Hepatocyte (in vitro differentiated cells): ENCODE measurements at regions not wholly inside any gene's neighbourhood (a gene's known extent, or its start where the extent isn't known, plus 50 kb on each side); places are given as distances from the start of the nearest gene placed in this dataset.
A peak's percentile ranks its signal among the peaks of the same experiment; 100 is the strongest.

ENCODE experiments used
- DNase-seq: peaks from one replicate; pipeline ENCODE4 v3.0.0-alpha.2; 2016; ENCODE audit warnings: low spot score
- H2AFZ ChIP-seq: fragments of 200-600 bp; sonication (generic); 2 replicates; pipeline ENCODE4 v1.6.0; 2016; ENCODE audit warnings: antibody characterized with exemption, mild to moderate bottlenecking
- H3K27ac ChIP-seq: fragments of 200-600 bp; sonication (generic); 2 replicates; pipeline ENCODE4 v1.5.1; 2016; ENCODE audit warnings: mild to moderate bottlenecking
- H3K27me3 ChIP-seq: fragments of 200-600 bp; sonication (generic); 2 replicates; pipeline ENCODE4 v1.6.1; 2016
- H3K36me3 ChIP-seq: fragments of 200-600 bp; sonication (generic); replicated peaks from 2 replicates; pipeline ENCODE4 v1.5.1; 2016; ENCODE audit warnings: low read depth; ENCODE audit not compliant: insufficient read depth
- H3K4me1 ChIP-seq: fragments of 200-600 bp; sonication (generic); 2 replicates; pipeline ENCODE4 v1.5.1; 2016; ENCODE audit warnings: mild to moderate bottlenecking, moderate library complexity; ENCODE audit not compliant: insufficient read depth
- H3K4me2 ChIP-seq: fragments of 200-600 bp; sonication (generic); 2 replicates; pipeline ENCODE4 v1.6.0; 2016
- H3K4me3 ChIP-seq: fragments of 200-600 bp; sonication (generic); 2 replicates; pipeline ENCODE4 v1.5.1; 2016; ENCODE audit warnings: mild to moderate bottlenecking
- H3K79me2 ChIP-seq: fragments of 200-600 bp; sonication (generic); 2 replicates; pipeline ENCODE4 v1.6.0; 2017; ENCODE audit warnings: mild to moderate bottlenecking
- H3K9me2 ChIP-seq: fragments of 200-600 bp; sonication (generic); replicated peaks from 2 replicates; pipeline ENCODE4 v1.6.0; 2017; ENCODE audit warnings: mild to moderate bottlenecking; ENCODE audit not compliant: insufficient read depth
- H3K9me3 ChIP-seq: fragments of 200-600 bp; sonication (generic); 2 replicates; pipeline ENCODE4 v1.5.1; 2016; ENCODE audit warnings: low read depth, mild to moderate bottlenecking
- H4K20me1 ChIP-seq: fragments of 200-600 bp; sonication (generic); 2 replicates; pipeline ENCODE4 v1.6.0; 2016; ENCODE audit warnings: mild to moderate bottlenecking; ENCODE audit not compliant: insufficient read depth, poor library complexity, severe bottlenecking
- CTCF ChIP-seq: fragments of 200-600 bp; sonication (generic); IDR thresholded peaks from 2 replicates; pipeline ENCODE4 v1.5.1; 2016; ENCODE audit warnings: antibody characterized with exemption, mild to moderate bottlenecking; ENCODE audit not compliant: poor library complexity
- EZH2 ChIP-seq: fragments of 200-600 bp; sonication (generic); IDR thresholded peaks from 2 replicates; pipeline ENCODE4 v1.6.1; 2016; ENCODE audit warnings: antibody characterized with exemption, mild to moderate bottlenecking, borderline replicate concordance
- EZH2phosphoT487 ChIP-seq: fragments of 200-600 bp; sonication (generic); IDR thresholded peaks from one replicate; pipeline ENCODE4 v1.6.1; 2018; ENCODE audit warnings: antibody characterized with exemption, mild to moderate bottlenecking, low read depth, moderate library complexity; ENCODE audit not compliant: unreplicated experiment, severe bottlenecking
- WGBS: methylation state at CpG from one replicate; pipeline ENCODE4 v1.1.6; 2016; ENCODE audit warnings: low lambda C conversion rate; ENCODE audit errors: missing lambda C conversion rate; 5-methylcytosine and 5-hydroxymethylcytosine counted together

- Histone ChIP-seq H3K27ac (no peak overlapping the region), H3K4me3 (no peak overlapping the region), H3K4me1 (no peaks in the 10 kb centered on the region), H3K27me3 (no peaks in the 10 kb centered on the region), H3K4me2 (no peak overlapping the region), H3K79me2 (no peaks in the 10 kb centered on the region), H4K20me1 (no peaks in the 10 kb centered on the region), H3K36me3 (no peaks in the 10 kb centered on the region), H3K9me3 (no peaks in the 10 kb centered on the region), H2AFZ (no peak overlapping the region), H3K9me2 (no peaks in the 10 kb centered on the region)
- no peak for DNase-seq
- TF ChIP-seq EZH2phosphoT487 (no peak), CTCF (no peak), EZH2 (no peak)
- WGBS = 42% methylated on average over 4 of the region's 4 CpGs
Measured at GRCh38 chr18:39685303-39685902, 2119.8 kb upstream of the CELF4 start.

DNA sequence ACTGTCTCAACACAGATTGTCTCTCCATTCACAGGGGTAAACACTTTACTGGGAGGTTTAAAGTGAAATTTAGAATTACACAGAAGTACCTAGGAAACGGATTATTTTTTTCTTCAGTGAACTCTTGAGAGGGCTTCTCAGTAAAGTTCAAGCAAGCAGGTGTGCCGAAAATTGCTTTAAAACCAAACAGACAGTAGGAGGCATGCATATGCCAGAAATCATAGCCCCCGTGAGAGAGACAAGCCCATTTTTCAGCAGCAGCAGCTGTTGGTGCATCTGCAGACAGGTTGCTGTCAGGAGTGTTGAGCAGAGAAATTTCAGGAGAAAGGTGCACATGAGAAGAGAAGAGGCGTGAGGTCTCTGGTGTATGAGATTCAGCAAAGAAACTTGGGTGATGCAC is 2115.5 kb upstream of the CELF4 start:
- H3K4me1 ChIP-seq = no peaks in the 10 kb centered on the region
- H3K79me2 ChIP-seq = no peaks in the 10 kb centered on the region
- no peak overlapping the region for H3K27ac ChIP-seq
- no peaks in the 10 kb centered on the region for H3K9me3 ChIP-seq
- H2AFZ ChIP-seq = no peak overlapping the region
- H3K4me3 ChIP-seq = no peak overlapping the region
- no peaks in the 10 kb centered on the region for H3K9me2 ChIP-seq
- no peaks in the 10 kb centered on the region for H3K36me3 ChIP-seq
- no peaks in the 10 kb centered on the region for H4K20me1 ChIP-seq
- H3K4me2 ChIP-seq = no peak overlapping the region
- no peak for TF ChIP-seq EZH2phosphoT487
- TF ChIP-seq EZH2 = no peak
- 74% methylated on average over 4 of the region's 4 CpGs for WGBS
- no peaks in the 10 kb centered on the region for H3K27me3 ChIP-seq
- no peak for DNase-seq

DNA sequence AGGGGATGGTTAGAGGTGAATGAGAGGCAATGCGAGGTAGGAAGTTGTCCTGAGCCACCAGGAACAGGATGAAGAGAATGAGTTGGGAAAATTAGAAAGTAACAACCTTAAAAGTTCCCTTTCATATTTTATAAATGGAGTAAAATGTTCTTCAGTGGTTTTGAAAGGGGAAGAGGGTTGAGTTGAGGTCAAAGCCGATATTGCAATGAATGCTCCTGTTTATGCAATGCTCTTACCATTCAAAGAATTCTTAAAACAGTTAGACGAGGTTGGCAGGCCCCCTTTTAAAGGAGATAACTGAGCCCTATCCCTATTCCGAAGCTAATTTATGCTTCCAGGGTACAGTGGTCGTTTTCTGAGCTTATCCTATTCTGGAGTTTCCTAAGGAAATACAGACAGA is 2110.3 kb upstream of the CELF4 start:
- Histone ChIP-seq H3K36me3 (no peaks in the 10 kb centered on the region), H3K79me2 (no peaks in the 10 kb centered on the region), H3K4me2 (no peak overlapping the region), H3K9me2 (no peaks in the 10 kb centered on the region), H2AFZ (no peak overlapping the region), H3K9me3 (no peaks in the 10 kb centered on the region), H3K27ac (no peak overlapping the region), H3K27me3 (no peaks in the 10 kb centered on the region), H3K4me1 (no peaks in the 10 kb centered on the region), H4K20me1 (no peaks in the 10 kb centered on the region), H3K4me3 (no peak overlapping the region)
- 88% methylated on average over 5 of the region's 5 CpGs for WGBS
- DNase-seq = no peak
- no peak for TF ChIP-seq EZH2
- TF ChIP-seq CTCF = no peak
- TF ChIP-seq EZH2phosphoT487 = no peak

- Histone ChIP-seq H3K4me3 (no peak overlapping the region), H3K36me3 (no peaks in the 10 kb centered on the region), H3K27me3 (no peaks in the 10 kb centered on the region), H4K20me1 (no peaks in the 10 kb centered on the region), H3K4me1 (no peaks in the 10 kb centered on the region), H3K9me2 (no peaks in the 10 kb centered on the region), H3K27ac (no peak overlapping the region), H3K9me3 (no peaks in the 10 kb centered on the region), H3K4me2 (no peak overlapping the region), H3K79me2 (no peaks in the 10 kb centered on the region), H2AFZ (no peak overlapping the region)
- 80% methylated on average over 3 of the region's 3 CpGs for WGBS
- DNase-seq = peak; percentile 36
- TF ChIP-seq CTCF (no peak), EZH2 (no peak), EZH2phosphoT487 (no peak)
Measured at GRCh38 chr18:39675368-39675767, 2109.8 kb upstream of the CELF4 start.
